Mucosa of descending colon (tissue), 3 donors: ENCODE measurements at regions not wholly inside any gene's neighbourhood (a gene's known extent, or its start where the extent isn't known, plus 50 kb on each side); places are given as distances from the start of the nearest gene placed in this dataset.

Source experiments
- ATAC-seq: fragments of 200-7000 bp; cut with Tn5 transposase; one replicate; pipeline ENCODE4 v1.9.1; 2020; ENCODE audit warnings: mild to moderate bottlenecking, moderate library complexity
- DNase-seq, 3 donors: peaks; one replicate each; pipeline ENCODE4 v3.0.0-alpha.2; 2020
- H3K36me3 ChIP-seq: fragments of 200-600 bp; one replicate; pipeline ENCODE4 v1.8.0; 2021; ENCODE audit warnings: low read depth, mild to moderate bottlenecking
- H3K4me1 ChIP-seq: fragments of 200-600 bp; one replicate; pipeline ENCODE4 v1.8.0; 2021; ENCODE audit warnings: low read depth, mild to moderate bottlenecking
- H3K4me3 ChIP-seq: fragments of 200-600 bp; one replicate; pipeline ENCODE4 v1.8.0; 2021; ENCODE audit warnings: mild to moderate bottlenecking
- H3K9me3 ChIP-seq: fragments of 200-600 bp; one replicate; pipeline ENCODE4 v1.8.0; 2021; ENCODE audit warnings: mild to moderate bottlenecking
- CTCF ChIP-seq: fragments of 200-600 bp; IDR thresholded peaks from one replicate; pipeline ENCODE4 v1.8.0; 2022; ENCODE audit warnings: antibody characterized with exemption, mild to moderate bottlenecking
- intact Hi-C, 2 donors: fragments of 100-400 bp; cut with DNase I in 1 of 2; cut with micrococcal nuclease in 1 of 2; formaldehyde crosslinking; loops; one replicate each; pipeline versions ENCODE4 v1.11.0 to v1.11.1; 2022; cut with DNase I, micrococcal nuclease
- donor health status: DM: no; HTN: no; CAD: no; lungs with moderate emphysema.
- donor health status: DM: no; HTN: no; CAD: no.
- donor health status: DM: no; HTN: yes; CAD: no.

- DNase-seq: peak in 2 of 3 donors; percentile 48 to 60
- H3K4me3 ChIP-seq: no peak overlapping the region
- no peak for TF ChIP-seq CTCF
Observed at GRCh38 chr6:26311385-26312095, 53.5 kb upstream of the BTN3A2 start.

GRCh38 chr6:26312096-26312463 is 52.9 kb upstream of the BTN3A2 start:
- intact Hi-C loops: no loop called here
- Histone ChIP-seq H3K36me3 (no peaks in the 10 kb centered on the region), H3K9me3 (no peaks in the 10 kb centered on the region), H3K4me3 (no peak overlapping the region), H3K4me1 (peaks cover 4% of the 10 kb centered on the region)
- DNase-seq: no peak
- TF ChIP-seq CTCF: no peak
- no peak for ATAC-seq

More at GRCh38 chr6:26311385-26312095, 53.5 kb upstream of the BTN3A2 start:
- intact Hi-C loops: no loop called here
- ATAC-seq: peak; percentile 75
- no peaks in the 10 kb centered on the region for H3K36me3 ChIP-seq
- peaks cover 4% of the 10 kb centered on the region for H3K4me1 ChIP-seq
- no peaks in the 10 kb centered on the region for H3K9me3 ChIP-seq

GRCh38 chr6:26312501-26313397 is 52.2 kb upstream of the BTN3A2 start:
- H3K36me3 ChIP-seq: no peaks in the 10 kb centered on the region
- no peak overlapping the region for H3K4me3 ChIP-seq
- peaks cover 4% of the 10 kb centered on the region for H3K4me1 ChIP-seq
- no peak for TF ChIP-seq CTCF
- DNase-seq (peak; percentile 80 to 90 (median 81)), ATAC-seq (peak; percentile 84)
- intact Hi-C loops: no loop called here
- H3K9me3 ChIP-seq: no peaks in the 10 kb centered on the region
